Coronary artery (tissue), 2 donors: ENCODE measurements at regions not wholly inside any gene's neighbourhood (a gene's known extent, or its start where the extent isn't known, plus 50 kb on each side); places are given as distances from the start of the nearest gene placed in this dataset.

Experiments used
- DNase-seq: peaks from one replicate; pipeline ENCODE4 v3.0.0-alpha.2; 2017; ENCODE audit warnings: low spot score
- H3K27ac ChIP-seq, 2 donors: fragments of 200-600 bp; sonication (generic); one replicate each; pipeline ENCODE4 v1.5.1; 2016 to 2019
- H3K4me3 ChIP-seq: fragments of 200-600 bp; sonication (generic); 2 replicates; pipeline ENCODE4 v1.5.1; 2016; ENCODE audit warnings: mild to moderate bottlenecking, moderate library complexity
- CTCF ChIP-seq: fragments of 200-600 bp; sonication (generic); IDR thresholded peaks from one replicate; pipeline ENCODE4 v1.5.1; 2019; ENCODE audit warnings: antibody characterized with exemption

- no peak for TF ChIP-seq CTCF
- Histone ChIP-seq H3K27ac (no peak overlapping the region), H3K4me3 (no peak overlapping the region)
- no peak for DNase-seq
These were observed 712.3 kb downstream of the PTPRU start for GRCh38 chr1:29948581-29948980.

- DNase-seq = no peak
These were observed 709.7 kb downstream of the PTPRU start for GRCh38 chr1:29946057-29946456.

GRCh38 chr1:29945426-29945825 is 709.1 kb downstream of the PTPRU start:
- no peak for DNase-seq
- no peak overlapping the region for H3K4me3 ChIP-seq
- no peak for TF ChIP-seq CTCF

More at GRCh38 chr1:29946057-29946456, 709.7 kb downstream of the PTPRU start:
- H3K4me3 ChIP-seq = no peak overlapping the region
- no peak overlapping the region for H3K27ac ChIP-seq
- no peak for TF ChIP-seq CTCF

GRCh38 chr1:29944253-29944905 is 708.1 kb downstream of the PTPRU start:
- TF ChIP-seq CTCF = no peak
- Histone ChIP-seq H3K4me3 (no peak overlapping the region), H3K27ac (no peak overlapping the region)
- DNase-seq = no peak

More at GRCh38 chr1:29945426-29945825, 709.1 kb downstream of the PTPRU start:
- no peak overlapping the region for H3K27ac ChIP-seq

GRCh38 chr1:29943034-29943433 is 706.7 kb downstream of the PTPRU start:
- no peak for DNase-seq
- TF ChIP-seq CTCF = no peak
- H3K27ac ChIP-seq = no peak overlapping the region
- H3K4me3 ChIP-seq = no peak overlapping the region

- Histone ChIP-seq H3K4me3 (no peak overlapping the region), H3K27ac (no peak overlapping the region)
- DNase-seq = no peak
- no peak for TF ChIP-seq CTCF
These were observed 702.8 kb downstream of the PTPRU start for GRCh38 chr1:29939079-29939478.

- DNase-seq = no peak
- Histone ChIP-seq H3K27ac (no peak overlapping the region), H3K4me3 (no peak overlapping the region)
- no peak for TF ChIP-seq CTCF
These were observed 701.0 kb downstream of the PTPRU start for GRCh38 chr1:29937356-29937755.
